ENCODE measurements at regions not wholly inside any gene's neighbourhood (a gene's known extent, or its start where the extent isn't known, plus 50 kb on each side); places are given as distances from the start of the nearest gene placed in this dataset.

GRCh38 chr11:122327528-122327927, 211.5 kb upstream of the BLID start:
- DNase-seq (ENCODE audit: extremely low read depth, low read depth): no peak

- DNase-seq (ENCODE audit: extremely low read depth, low read depth): no peak
Measured at GRCh38 chr11:122323754-122324421, 207.9 kb upstream of the BLID start.

DNA sequence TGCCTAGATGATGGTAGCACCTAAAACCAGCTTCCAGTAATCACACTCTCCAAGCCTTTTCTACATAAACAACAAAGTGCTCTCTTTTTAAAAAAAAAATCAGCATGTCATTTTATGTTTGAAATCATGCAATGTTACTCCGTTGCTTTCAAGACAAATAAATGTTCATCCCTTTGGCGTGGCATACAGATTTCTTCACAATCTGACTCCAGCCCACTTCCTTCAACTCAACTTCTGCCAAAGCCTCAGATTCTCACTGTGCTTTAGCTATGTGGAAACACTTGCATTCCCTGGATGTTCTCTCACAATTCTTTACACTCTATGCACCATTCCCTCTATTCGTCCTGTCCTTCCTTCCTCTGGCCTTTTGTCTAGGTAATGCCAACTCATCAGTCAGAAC, 206.3 kb upstream of the BLID start:
- no peak for DNase-seq (ENCODE audit: extremely low read depth, low read depth)

- no peak for DNase-seq (ENCODE audit: extremely low read depth, low read depth)
Measured at GRCh38 chr11:122320671-122321070, 204.7 kb upstream of the BLID start.

GRCh38 chr11:122319691-122320620, 203.9 kb upstream of the BLID start:
- DNase-seq (ENCODE audit: extremely low read depth, low read depth): no peak

- no peak for DNase-seq (ENCODE audit: extremely low read depth, low read depth)
Measured at GRCh38 chr11:122319085-122319484, 203.1 kb upstream of the BLID start.

DNA sequence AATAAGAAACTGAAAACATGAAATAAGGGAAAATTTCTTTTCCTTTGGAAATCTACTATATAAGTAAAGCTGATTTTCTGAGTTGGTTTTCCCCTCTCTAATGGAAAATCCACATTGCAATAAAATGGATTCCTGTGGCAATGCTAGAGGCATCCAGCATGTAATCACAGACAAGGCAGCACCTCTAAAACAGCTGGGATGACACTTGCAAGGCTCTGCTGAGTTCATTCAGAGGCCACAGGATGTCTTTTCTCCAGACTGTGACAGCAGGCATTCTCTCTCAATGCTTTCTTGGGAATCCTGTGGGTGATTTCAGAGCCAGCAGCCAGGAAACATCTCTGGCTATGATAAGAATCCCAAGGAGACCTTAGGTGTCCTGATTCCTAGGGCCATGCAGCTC, 201.3 kb upstream of the BLID start:
- no peak for DNase-seq (ENCODE audit: extremely low read depth, low read depth)

GRCh38 chr11:122313581-122313980, 197.6 kb upstream of the BLID start:
- no peak for DNase-seq (ENCODE audit: extremely low read depth, low read depth)

DNA sequence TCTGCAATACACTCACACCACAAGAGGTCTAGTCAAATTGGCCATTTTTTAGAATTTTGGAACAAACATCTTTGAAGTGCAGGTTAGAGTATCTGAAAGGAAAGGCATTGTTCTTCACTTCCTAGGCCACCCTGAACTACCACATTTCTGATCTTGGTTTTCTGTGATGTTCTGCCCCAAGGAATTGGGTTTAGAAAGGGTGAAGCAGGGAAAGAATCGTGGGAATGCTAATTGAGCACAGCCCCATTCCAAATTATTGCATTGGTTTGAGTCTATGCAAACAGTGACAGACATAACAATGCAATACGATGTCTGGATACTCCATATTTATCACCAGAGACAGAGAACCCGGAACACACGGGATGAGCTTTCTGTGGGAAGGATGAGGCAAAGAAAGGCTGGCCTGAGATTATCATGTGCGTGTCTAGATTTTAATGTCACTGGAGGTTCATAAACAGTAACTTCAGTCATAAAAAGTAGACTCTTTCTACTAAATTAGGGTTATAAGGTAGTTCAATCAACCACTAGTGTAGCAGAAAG, 195.3 kb upstream of the BLID start:
- DNase-seq (ENCODE audit: extremely low read depth, low read depth): no peak

DNA sequence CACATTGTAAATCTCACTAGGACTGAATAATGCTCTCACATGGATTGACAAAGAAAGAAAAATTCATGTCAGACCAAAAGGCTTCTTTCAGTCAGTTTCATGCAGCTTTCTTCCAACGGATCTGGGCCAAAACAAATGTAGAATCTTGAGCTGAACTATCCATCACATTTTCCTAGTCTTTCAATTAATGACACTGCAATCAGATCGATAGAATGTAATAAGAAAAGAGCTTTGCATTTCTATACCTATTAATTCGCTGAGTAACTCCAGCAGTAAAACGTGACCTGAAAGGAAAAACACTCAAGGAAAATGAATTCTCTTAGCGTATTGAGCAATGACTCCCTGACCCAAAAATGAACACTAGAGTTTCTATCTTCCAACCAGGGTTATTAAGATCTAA, 194.8 kb upstream of the BLID start:
- no peak for DNase-seq (ENCODE audit: extremely low read depth, low read depth)

GRCh38 chr11:122309262-122309925, 193.4 kb upstream of the BLID start:
- no peak for DNase-seq (ENCODE audit: extremely low read depth, low read depth)

DNA sequence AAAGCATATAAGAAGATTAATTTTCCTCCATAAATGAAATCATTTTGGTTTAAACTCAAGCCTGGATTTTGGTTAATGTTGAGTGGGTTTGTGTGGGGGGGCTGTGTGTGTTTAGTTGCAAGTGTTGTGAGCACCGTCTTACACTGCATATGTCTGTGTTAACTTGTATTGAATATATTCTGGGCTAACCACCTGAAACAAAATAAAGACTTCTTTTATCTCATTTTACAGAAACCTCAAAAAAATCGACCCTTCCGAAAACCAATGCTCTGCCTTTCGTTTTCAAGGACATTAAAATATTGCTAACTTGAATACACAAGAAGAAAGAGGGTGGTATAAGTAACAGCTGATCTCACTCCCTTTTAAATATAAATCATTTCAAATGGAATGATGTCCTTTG, 192.2 kb upstream of the BLID start:
- no peak for DNase-seq (ENCODE audit: extremely low read depth, low read depth)

GRCh38 chr11:122307476-122308035, 191.5 kb upstream of the BLID start:
- DNase-seq (ENCODE audit: extremely low read depth, low read depth): no peak

DNA sequence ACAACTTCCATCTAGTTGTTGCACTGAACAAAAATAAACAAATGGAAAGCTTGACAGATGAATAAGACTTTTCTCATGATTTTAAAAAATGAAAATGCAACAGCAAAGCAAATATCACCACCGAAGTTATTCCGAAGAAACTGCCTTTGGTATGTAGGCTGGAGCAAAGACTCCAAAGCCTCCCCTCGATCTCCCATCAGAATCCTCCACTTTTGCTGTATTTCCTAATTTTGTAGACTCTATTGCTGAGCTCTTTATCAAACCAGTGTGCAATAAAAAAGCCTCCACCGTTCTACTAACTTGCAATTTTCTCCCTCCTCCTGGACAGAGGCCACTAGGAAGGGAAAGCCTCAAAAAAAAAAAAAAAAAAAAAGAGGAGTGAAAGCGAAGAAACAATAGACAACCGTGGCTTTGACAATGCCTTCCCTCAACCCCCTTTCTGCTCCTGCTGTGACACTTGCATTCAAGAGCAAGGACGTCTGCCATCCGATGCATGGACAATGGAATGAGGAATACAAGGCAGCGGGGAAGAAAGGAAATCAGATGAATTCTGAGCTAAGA, 190.9 kb upstream of the BLID start:
- no peak for DNase-seq (ENCODE audit: extremely low read depth, low read depth)

GRCh38 chr11:122305426-122306320, 189.7 kb upstream of the BLID start:
- DNase-seq (ENCODE audit: extremely low read depth, low read depth): no peak

DNA sequence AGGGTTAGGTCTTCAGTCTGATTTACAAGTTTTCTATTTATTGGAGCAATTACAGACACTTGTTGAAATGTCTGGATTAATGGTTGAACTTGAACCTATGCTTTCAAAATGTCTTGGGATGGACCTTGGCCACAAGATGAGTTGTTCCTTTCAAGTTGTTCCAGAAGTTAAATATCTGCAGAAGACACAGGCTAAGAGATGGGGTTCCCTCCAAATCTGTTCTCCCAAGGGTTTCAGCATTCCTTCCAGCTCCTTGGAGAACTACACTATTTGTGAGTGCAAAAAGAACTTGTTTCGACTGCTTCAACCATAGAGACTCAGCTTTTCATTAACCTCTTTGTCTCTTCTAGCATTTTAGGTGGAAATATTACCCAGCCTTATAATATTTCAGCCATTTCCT, 189.0 kb upstream of the BLID start:
- DNase-seq (ENCODE audit: extremely low read depth, low read depth): no peak

DNA sequence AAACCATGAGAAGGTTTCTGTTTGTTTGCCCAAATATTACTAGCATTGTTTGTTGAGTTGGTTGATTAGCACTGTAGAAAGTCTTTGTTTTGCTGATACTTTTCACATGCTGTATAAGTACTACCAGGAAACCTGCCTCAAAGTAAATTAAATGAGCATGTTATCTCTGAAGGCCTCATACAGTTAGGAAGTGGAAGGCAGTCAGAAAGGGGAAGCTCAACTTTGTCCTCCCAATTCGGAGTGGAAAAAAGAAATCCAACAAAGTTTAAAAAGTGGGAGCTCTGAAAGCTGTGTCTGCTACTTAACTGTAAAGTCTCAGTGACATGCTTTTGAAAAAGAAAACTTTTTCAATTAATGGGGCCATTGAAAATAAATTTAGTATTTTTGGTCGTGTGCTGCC, 188.3 kb upstream of the BLID start:
- DNase-seq (ENCODE audit: extremely low read depth, low read depth): no peak

DNA sequence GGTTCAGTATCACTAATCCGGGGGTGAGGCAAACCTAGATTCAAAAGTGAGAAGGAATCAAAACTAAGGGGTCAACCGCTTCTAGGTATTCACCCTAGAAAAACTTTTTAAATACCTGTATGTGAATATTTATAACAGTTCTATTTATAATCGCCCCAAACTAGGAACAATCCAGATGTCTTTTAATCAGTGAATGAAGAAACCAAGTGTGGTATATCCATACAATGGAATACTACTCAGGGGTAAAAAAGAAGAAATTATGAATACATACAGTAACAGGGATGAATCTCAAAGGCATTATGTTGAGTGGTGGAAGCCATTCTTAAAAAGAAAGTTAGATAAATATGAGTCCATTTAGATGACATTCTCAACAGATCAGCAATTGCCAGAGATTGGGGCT, 178.0 kb upstream of the BLID start:
- no peak for DNase-seq (ENCODE audit: extremely low read depth, low read depth)

GRCh38 chr11:122293296-122294023, 177.4 kb upstream of the BLID start:
- no peak for DNase-seq (ENCODE audit: extremely low read depth, low read depth)

All from NCI-H460 (cell line).